ENCODE measurements at regions not wholly inside any gene's neighbourhood (a gene's known extent, or its start where the extent isn't known, plus 50 kb on each side); places are given as distances from the start of the nearest gene placed in this dataset.

- Histone ChIP-seq H3K27me3 (ENCODE audit: low read depth) (no peaks in the 10 kb centered on the region), H3K27ac (no peak overlapping the region), H3K9me3 (no peaks in the 10 kb centered on the region), H3K4me1 (no peaks in the 10 kb centered on the region), H3K36me3 (no peaks in the 10 kb centered on the region), H3K4me3 (no peak overlapping the region)
- ATAC-seq (no peak), DNase-seq (no peak)
- intact Hi-C loops (cut with DNase I), result no loop called here
- TF ChIP-seq CTCF (IDR thresholded peaks at IDR 0.05), result no peak
Measured at GRCh38 chr13:71082631-71083030, 784.4 kb downstream of the DACH1 start.

GRCh38 chr13:71079638-71080037, 787.4 kb downstream of the DACH1 start:
- ATAC-seq, result no peak

GRCh38 chr13:71068041-71068440, 799.0 kb downstream of the DACH1 start:
- TF ChIP-seq CTCF (IDR thresholded peaks at IDR 0.05), result no peak
- Histone ChIP-seq H3K9me3 (no peaks in the 10 kb centered on the region), H3K36me3 (no peaks in the 10 kb centered on the region), H3K27ac (no peak overlapping the region), H3K27me3 (ENCODE audit: low read depth) (no peaks in the 10 kb centered on the region), H3K4me3 (no peak overlapping the region), H3K4me1 (no peaks in the 10 kb centered on the region)
- intact Hi-C loops (cut with DNase I), result no loop called here
- ATAC-seq (no peak), DNase-seq (no peak)

More at GRCh38 chr13:71079638-71080037, 787.4 kb downstream of the DACH1 start:
- no peak overlapping the region for H3K27ac ChIP-seq
- H3K27me3 ChIP-seq (ENCODE audit: low read depth), result no peaks in the 10 kb centered on the region
- TF ChIP-seq CTCF (IDR thresholded peaks at IDR 0.05), result no peak
- DNase-seq, result no peak
- intact Hi-C loops (cut with DNase I), result no loop called here
- H3K36me3 ChIP-seq, result no peaks in the 10 kb centered on the region
- no peak overlapping the region for H3K4me3 ChIP-seq
- no peaks in the 10 kb centered on the region for H3K4me1 ChIP-seq
- H3K9me3 ChIP-seq, result no peaks in the 10 kb centered on the region

GRCh38 chr13:71067165-71067815, 799.7 kb downstream of the DACH1 start:
- Histone ChIP-seq H3K27me3 (ENCODE audit: low read depth) (no peaks in the 10 kb centered on the region), H3K4me1 (no peaks in the 10 kb centered on the region), H3K4me3 (no peak overlapping the region), H3K36me3 (no peaks in the 10 kb centered on the region), H3K9me3 (no peaks in the 10 kb centered on the region), H3K27ac (no peak overlapping the region)
- DNase-seq, result no peak
- intact Hi-C loops (cut with DNase I), result no loop called here
- TF ChIP-seq CTCF (IDR thresholded peaks at IDR 0.05), result no peak
- no peak for ATAC-seq

GRCh38 chr13:71056581-71056980, 810.4 kb downstream of the DACH1 start:
- no peaks in the 10 kb centered on the region for H3K36me3 ChIP-seq
- ATAC-seq, result no peak
- intact Hi-C loops (cut with DNase I), result no loop called here
- peaks cover 9% of the 10 kb centered on the region for H3K9me3 ChIP-seq
- TF ChIP-seq CTCF (IDR thresholded peaks at IDR 0.05), result no peak
- no peaks in the 10 kb centered on the region for H3K27me3 ChIP-seq (ENCODE audit: low read depth)
- no peak for DNase-seq
- H3K4me1 ChIP-seq, result no peaks in the 10 kb centered on the region
- no peak overlapping the region for H3K27ac ChIP-seq
- no peak overlapping the region for H3K4me3 ChIP-seq
